Osteocyte (in vitro differentiated cells): ENCODE measurements at regions not wholly inside any gene's neighbourhood (a gene's known extent, or its start where the extent isn't known, plus 50 kb on each side); places are given as distances from the start of the nearest gene placed in this dataset.

ENCODE experiments used
- DNase-seq: peaks from one replicate; pipeline ENCODE4 v3.0.0; 2021; ENCODE audit warnings: mixed read lengths; ENCODE audit not compliant: unreplicated experiment; ENCODE audit errors: extremely low spot score
- H3K27ac Mint-ChIP-seq: one replicate; pipeline ENCODE4 v1.8.0; 2021; ENCODE audit warnings: mild to moderate bottlenecking, mixed read lengths; ENCODE audit not compliant: unreplicated experiment
- H3K27me3 Mint-ChIP-seq: one replicate; pipeline ENCODE4 v1.8.0; 2021; ENCODE audit warnings: mixed read lengths; ENCODE audit not compliant: unreplicated experiment
- H3K36me3 Mint-ChIP-seq: one replicate; pipeline ENCODE4 v1.8.0; 2021; ENCODE audit warnings: mixed read lengths; ENCODE audit not compliant: unreplicated experiment
- H3K4me1 Mint-ChIP-seq: one replicate; pipeline ENCODE4 v1.8.0; 2021; ENCODE audit warnings: mixed read lengths; ENCODE audit not compliant: unreplicated experiment
- H3K4me3 Mint-ChIP-seq: one replicate; pipeline ENCODE4 v1.8.0; 2021; ENCODE audit warnings: mild to moderate bottlenecking, moderate library complexity, mixed read lengths; ENCODE audit not compliant: unreplicated experiment
- H3K9me3 Mint-ChIP-seq: one replicate; pipeline ENCODE4 v1.8.0; 2021; ENCODE audit warnings: mixed read lengths; ENCODE audit not compliant: unreplicated experiment
- TF ChIP-seq, protein P1 (sequence below): fragments of 200-600 bp; sonication (generic); IDR thresholded peaks from 2 replicates; pipeline ENCODE4 v1.5.0; 2021; ENCODE audit warnings: antibody characterized with exemption, mild to moderate bottlenecking, moderate library complexity

DNA sequence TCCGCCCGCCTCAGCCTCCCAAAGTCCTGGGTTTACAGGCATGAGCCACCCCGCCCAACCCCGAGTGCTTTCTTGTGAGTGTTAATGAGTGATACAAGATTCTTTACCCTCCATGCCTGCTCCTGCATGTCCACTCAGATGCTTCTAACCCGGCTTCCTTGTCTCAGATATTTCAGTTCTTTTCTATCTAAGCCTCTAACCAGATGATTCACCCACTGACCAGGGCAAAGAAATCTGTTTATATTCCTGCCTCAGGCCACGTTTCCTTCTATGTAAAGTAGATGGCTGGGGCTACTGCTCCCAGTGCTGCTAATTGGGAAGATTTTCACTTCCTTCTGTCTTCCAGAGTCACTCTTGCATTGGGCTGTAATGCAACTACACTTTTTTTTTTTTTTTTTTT, 395.1 kb upstream of the ANKRD30A start:
- no peak for DNase-seq
- H3K27ac Mint-ChIP-seq = no peak overlapping the region
- H3K4me3 Mint-ChIP-seq = no peak overlapping the region
- H3K4me1 Mint-ChIP-seq = peaks cover 11% of the 10 kb centered on the region
- TF ChIP-seq, protein P1, sequence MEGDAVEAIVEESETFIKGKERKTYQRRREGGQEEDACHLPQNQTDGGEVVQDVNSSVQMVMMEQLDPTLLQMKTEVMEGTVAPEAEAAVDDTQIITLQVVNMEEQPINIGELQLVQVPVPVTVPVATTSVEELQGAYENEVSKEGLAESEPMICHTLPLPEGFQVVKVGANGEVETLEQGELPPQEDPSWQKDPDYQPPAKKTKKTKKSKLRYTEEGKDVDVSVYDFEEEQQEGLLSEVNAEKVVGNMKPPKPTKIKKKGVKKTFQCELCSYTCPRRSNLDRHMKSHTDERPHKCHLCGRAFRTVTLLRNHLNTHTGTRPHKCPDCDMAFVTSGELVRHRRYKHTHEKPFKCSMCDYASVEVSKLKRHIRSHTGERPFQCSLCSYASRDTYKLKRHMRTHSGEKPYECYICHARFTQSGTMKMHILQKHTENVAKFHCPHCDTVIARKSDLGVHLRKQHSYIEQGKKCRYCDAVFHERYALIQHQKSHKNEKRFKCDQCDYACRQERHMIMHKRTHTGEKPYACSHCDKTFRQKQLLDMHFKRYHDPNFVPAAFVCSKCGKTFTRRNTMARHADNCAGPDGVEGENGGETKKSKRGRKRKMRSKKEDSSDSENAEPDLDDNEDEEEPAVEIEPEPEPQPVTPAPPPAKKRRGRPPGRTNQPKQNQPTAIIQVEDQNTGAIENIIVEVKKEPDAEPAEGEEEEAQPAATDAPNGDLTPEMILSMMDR = no peak
- no peaks in the 10 kb centered on the region for H3K36me3 Mint-ChIP-seq
- H3K27me3 Mint-ChIP-seq = no peaks in the 10 kb centered on the region
- H3K9me3 Mint-ChIP-seq = no peaks in the 10 kb centered on the region

GRCh38 chr10:36728626-36729025, 396.8 kb upstream of the ANKRD30A start:
- Mint-ChIP-seq H3K27ac (no peak overlapping the region), H3K27me3 (no peaks in the 10 kb centered on the region), H3K4me1 (peaks cover 19% of the 10 kb centered on the region), H3K36me3 (no peaks in the 10 kb centered on the region), H3K4me3 (no peak overlapping the region), H3K9me3 (no peaks in the 10 kb centered on the region)
- TF ChIP-seq, protein P1 = no peak
- no peak for DNase-seq

DNA sequence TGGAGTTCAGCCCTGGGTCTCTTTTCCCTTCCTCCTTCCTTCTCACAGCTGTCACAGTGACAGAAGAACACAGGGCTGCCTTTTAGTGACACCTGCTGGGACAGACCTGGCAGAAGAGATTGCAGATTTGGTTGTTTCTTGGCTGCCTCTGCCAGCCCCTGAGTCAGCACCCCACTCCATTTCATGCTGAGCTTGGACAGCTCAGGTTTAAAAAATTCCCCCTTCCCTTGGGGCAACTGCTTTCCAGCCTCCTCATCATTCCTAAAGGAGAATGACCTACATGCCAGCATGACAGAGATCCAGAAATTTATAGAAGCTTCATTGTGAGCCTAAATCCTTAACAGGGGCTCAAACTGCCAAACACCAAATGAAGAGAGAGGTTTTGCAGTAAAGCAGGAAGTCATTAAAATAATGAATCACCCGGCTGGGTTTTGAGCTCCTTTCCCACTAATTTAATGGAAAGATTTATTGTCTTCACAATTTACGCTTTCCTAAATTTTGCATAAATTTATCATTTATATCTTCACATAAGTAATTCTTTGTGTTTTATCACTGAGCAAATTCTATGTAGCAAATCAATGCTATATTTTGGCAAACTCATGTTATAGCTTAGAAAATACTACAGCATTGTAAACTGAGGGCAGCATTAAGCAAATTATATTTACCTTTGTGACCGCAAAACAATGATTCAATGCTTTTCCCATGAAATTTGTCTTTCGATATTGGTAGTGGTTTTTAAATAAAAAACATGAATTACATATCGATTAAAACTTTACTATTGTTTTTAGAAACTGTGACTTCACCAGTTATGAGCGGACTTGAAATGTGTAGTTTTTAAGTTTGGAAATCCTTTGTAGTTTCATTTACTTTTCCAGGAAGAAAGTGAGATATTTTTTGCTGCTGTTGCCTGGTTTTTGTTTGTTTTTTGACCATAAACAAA, 399.5 kb upstream of the ANKRD30A start:
- Mint-ChIP-seq H3K27ac (peak overlapping the region; percentile 64), H3K36me3 (no peaks in the 10 kb centered on the region), H3K4me3 (no peak overlapping the region), H3K9me3 (no peaks in the 10 kb centered on the region), H3K27me3 (no peaks in the 10 kb centered on the region), H3K4me1 (peaks cover 28% of the 10 kb centered on the region)
- TF ChIP-seq, protein P1 = peak; percentile 82
- no peak for DNase-seq

DNA sequence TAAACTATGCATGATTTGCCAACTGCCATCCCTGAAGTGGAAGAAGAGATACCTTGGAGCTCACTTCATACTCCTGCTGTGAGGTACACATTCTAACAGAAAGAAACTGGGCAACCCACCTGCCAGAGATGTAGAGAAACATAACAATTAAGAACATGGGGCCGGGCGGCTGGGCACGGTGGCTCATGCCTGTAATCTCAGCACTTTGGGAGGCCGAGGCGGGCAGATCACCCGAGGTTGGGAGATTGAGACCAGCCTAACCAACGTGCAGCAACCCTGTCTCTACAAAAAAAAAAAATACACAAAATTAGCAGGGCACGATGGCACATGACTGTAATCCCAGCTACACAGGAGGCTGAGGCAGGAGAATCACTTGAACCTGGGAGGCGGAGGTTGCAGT, 402.6 kb upstream of the ANKRD30A start:
- TF ChIP-seq, protein P1 = no peak
- Mint-ChIP-seq H3K27me3 (no peaks in the 10 kb centered on the region), H3K9me3 (no peaks in the 10 kb centered on the region), H3K4me1 (peaks cover 32% of the 10 kb centered on the region), H3K4me3 (no peak overlapping the region), H3K27ac (no peak overlapping the region), H3K36me3 (no peaks in the 10 kb centered on the region)
- DNase-seq = no peak

DNA sequence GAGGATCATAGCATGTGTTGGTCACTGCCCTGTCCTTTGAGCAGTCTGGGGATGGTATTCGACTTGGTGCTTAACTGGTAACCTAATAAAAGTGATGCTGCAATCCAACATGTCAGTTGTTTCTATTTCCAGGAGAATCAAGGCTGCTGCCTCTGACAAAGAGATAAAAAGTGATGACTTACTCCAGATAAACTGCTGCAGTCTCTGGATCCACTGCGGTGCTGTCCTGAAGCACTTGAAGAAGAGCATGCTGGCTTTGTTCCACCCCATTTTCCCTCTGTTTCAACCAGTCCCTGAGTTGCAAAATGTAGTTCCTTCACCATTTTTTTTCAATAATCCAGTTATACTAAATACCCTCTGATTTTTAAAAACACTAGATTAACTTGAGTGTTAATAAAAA, 403.5 kb upstream of the ANKRD30A start:
- H3K27me3 Mint-ChIP-seq = no peaks in the 10 kb centered on the region
- TF ChIP-seq, protein P1 = no peak
- no peaks in the 10 kb centered on the region for H3K36me3 Mint-ChIP-seq
- no peaks in the 10 kb centered on the region for H3K9me3 Mint-ChIP-seq
- DNase-seq = no peak
- no peak overlapping the region for H3K27ac Mint-ChIP-seq
- peaks cover 32% of the 10 kb centered on the region for H3K4me1 Mint-ChIP-seq
- no peak overlapping the region for H3K4me3 Mint-ChIP-seq
